Activated T-cell treated with anti-CD3 and anti-CD28 coated beads, Interleukin-2, amount 50 U/mL, for 4 hours (primary cell): ENCODE measurements at regions not wholly inside any gene's neighbourhood (a gene's known extent, or its start where the extent isn't known, plus 50 kb on each side); places are given as distances from the start of the nearest gene placed in this dataset.
"Not testable (repeated sequence)": the region's sequence is repeated elsewhere in the genome, so short reads cannot be mapped to it uniquely, and the experiment has no call there.

ENCODE experiments used
- ATAC-seq, 2 donors: fragments of 200-7000 bp; cut with Tn5 transposase; one replicate each; pipeline ENCODE4 v1.10.0; 2021
- DNase-seq: peaks from one replicate; pipeline ENCODE4 v3.0.0-alpha.2; 2020
- H3K27me3 Mint-ChIP-seq: one replicate; pipeline ENCODE4 v1.8.0; 2021; ENCODE audit warnings: low read depth, mixed read lengths
- H3K36me3 Mint-ChIP-seq: one replicate; pipeline ENCODE4 v1.8.0; 2022; ENCODE audit warnings: mixed read lengths; ENCODE audit not compliant: insufficient read depth
- H3K4me1 Mint-ChIP-seq: one replicate; pipeline ENCODE4 v1.8.0; 2021; ENCODE audit warnings: low read depth, mixed read lengths
- H3K4me3 Mint-ChIP-seq: one replicate; pipeline ENCODE4 v1.8.0; 2021; ENCODE audit warnings: mild to moderate bottlenecking, moderate library complexity, mixed read lengths
- H3K9me3 Mint-ChIP-seq: one replicate; pipeline ENCODE4 v1.8.0; 2021; ENCODE audit warnings: mixed read lengths

- H3K27me3 Mint-ChIP-seq: no peaks in the 10 kb centered on the region
- no peak for ATAC-seq
- H3K4me3 Mint-ChIP-seq: no peak overlapping the region
- DNase-seq: no peak
- no peaks in the 10 kb centered on the region for H3K36me3 Mint-ChIP-seq
- no peaks in the 10 kb centered on the region for H3K4me1 Mint-ChIP-seq
- H3K9me3 Mint-ChIP-seq: peaks cover 10% of the 10 kb centered on the region
Observed at GRCh38 chr12:126248871-126249403, 1183.7 kb downstream of the AACS start.

- ATAC-seq: no peak
- Mint-ChIP-seq H3K36me3 (no peaks in the 10 kb centered on the region), H3K4me3 (no peak overlapping the region), H3K27me3 (no peaks in the 10 kb centered on the region), H3K4me1 (no peaks in the 10 kb centered on the region), H3K9me3 (no peaks in the 10 kb centered on the region)
- no peak for DNase-seq
Observed at GRCh38 chr12:126258190-126258589, 1193.0 kb downstream of the AACS start.

- no peaks in the 10 kb centered on the region for H3K4me1 Mint-ChIP-seq
- no peaks in the 10 kb centered on the region for H3K27me3 Mint-ChIP-seq
- H3K4me3 Mint-ChIP-seq: no peak overlapping the region
- H3K9me3 Mint-ChIP-seq: peaks cover 4% of the 10 kb centered on the region
- H3K36me3 Mint-ChIP-seq: no peaks in the 10 kb centered on the region
- ATAC-seq (no peak), DNase-seq (no peak)
Observed at GRCh38 chr12:126262829-126263228, 1197.6 kb downstream of the AACS start.

- no peaks in the 10 kb centered on the region for H3K27me3 Mint-ChIP-seq
- no peak for DNase-seq
- no peaks in the 10 kb centered on the region for H3K4me1 Mint-ChIP-seq
- no peaks in the 10 kb centered on the region for H3K36me3 Mint-ChIP-seq
- peaks cover 4% of the 10 kb centered on the region for H3K9me3 Mint-ChIP-seq
- no peak for ATAC-seq
- no peak overlapping the region for H3K4me3 Mint-ChIP-seq
Observed at GRCh38 chr12:126268222-126268621, 1203.0 kb downstream of the AACS start.

- no peak overlapping the region for H3K4me3 Mint-ChIP-seq
- H3K36me3 Mint-ChIP-seq: no peaks in the 10 kb centered on the region
- H3K4me1 Mint-ChIP-seq: no peaks in the 10 kb centered on the region
- ATAC-seq: no peak
- no peaks in the 10 kb centered on the region for H3K27me3 Mint-ChIP-seq
- H3K9me3 Mint-ChIP-seq: peaks cover 4% of the 10 kb centered on the region
- DNase-seq: no peak
Observed at GRCh38 chr12:126271159-126271558, 1205.9 kb downstream of the AACS start.

- no peaks in the 10 kb centered on the region for H3K27me3 Mint-ChIP-seq
- DNase-seq: no peak
- no peaks in the 10 kb centered on the region for H3K36me3 Mint-ChIP-seq
- no peak for ATAC-seq
- no peak overlapping the region for H3K4me3 Mint-ChIP-seq
- H3K9me3 Mint-ChIP-seq: peaks cover 10% of the 10 kb centered on the region
- no peaks in the 10 kb centered on the region for H3K4me1 Mint-ChIP-seq
Observed at GRCh38 chr12:126282691-126283090, 1217.5 kb downstream of the AACS start.

GRCh38 chr12:126286203-126286602 is 1221.0 kb downstream of the AACS start:
- no peaks in the 10 kb centered on the region for H3K36me3 Mint-ChIP-seq
- H3K27me3 Mint-ChIP-seq: no peaks in the 10 kb centered on the region
- H3K4me3 Mint-ChIP-seq: no peak overlapping the region
- DNase-seq (no peak), ATAC-seq (no peak)
- H3K9me3 Mint-ChIP-seq: peaks cover 14% of the 10 kb centered on the region
- no peaks in the 10 kb centered on the region for H3K4me1 Mint-ChIP-seq

- Mint-ChIP-seq H3K4me3 (no peak overlapping the region), H3K9me3 (peaks cover 15% of the 10 kb centered on the region), H3K27me3 (no peaks in the 10 kb centered on the region), H3K4me1 (no peaks in the 10 kb centered on the region), H3K36me3 (no peaks in the 10 kb centered on the region)
- ATAC-seq (no peak), DNase-seq (no peak)
Observed at GRCh38 chr12:126290456-126290855, 1225.2 kb downstream of the AACS start.

- H3K4me1 Mint-ChIP-seq, H3K36me3 Mint-ChIP-seq, ATAC-seq, H3K27me3 Mint-ChIP-seq, DNase-seq, H3K4me3 Mint-ChIP-seq: not testable (repeated sequence)
- peaks cover 11% of the 10 kb centered on the region for H3K9me3 Mint-ChIP-seq
Observed at GRCh38 chr12:126291987-126292386, 1226.8 kb downstream of the AACS start.

GRCh38 chr12:126295652-126296051 is 1230.4 kb downstream of the AACS start:
- Mint-ChIP-seq H3K36me3 (no peaks in the 10 kb centered on the region), H3K9me3 (peaks cover 4% of the 10 kb centered on the region), H3K27me3 (no peaks in the 10 kb centered on the region), H3K4me3 (no peak overlapping the region), H3K4me1 (no peaks in the 10 kb centered on the region)
- ATAC-seq (no peak), DNase-seq (no peak)

GRCh38 chr12:126309278-126309677 is 1244.0 kb downstream of the AACS start:
- no peaks in the 10 kb centered on the region for H3K27me3 Mint-ChIP-seq

GRCh38 chr12:126312457-126312856 is 1247.2 kb downstream of the AACS start:
- DNase-seq (no peak), ATAC-seq (no peak)
- H3K9me3 Mint-ChIP-seq: peaks cover 5% of the 10 kb centered on the region
- H3K36me3 Mint-ChIP-seq: no peaks in the 10 kb centered on the region
- no peaks in the 10 kb centered on the region for H3K27me3 Mint-ChIP-seq
- H3K4me1 Mint-ChIP-seq: no peaks in the 10 kb centered on the region
- H3K4me3 Mint-ChIP-seq: no peak overlapping the region

More at GRCh38 chr12:126309278-126309677, 1244.0 kb downstream of the AACS start:
- ATAC-seq (no peak), DNase-seq (no peak)
- Mint-ChIP-seq H3K36me3 (no peaks in the 10 kb centered on the region), H3K9me3 (peaks cover 8% of the 10 kb centered on the region), H3K4me3 (no peak overlapping the region), H3K4me1 (no peaks in the 10 kb centered on the region)

GRCh38 chr12:126316411-126316810 is 1251.2 kb downstream of the AACS start:
- H3K36me3 Mint-ChIP-seq: no peaks in the 10 kb centered on the region
- ATAC-seq (no peak), DNase-seq (no peak)
- no peaks in the 10 kb centered on the region for H3K27me3 Mint-ChIP-seq
- H3K4me1 Mint-ChIP-seq: no peaks in the 10 kb centered on the region
- no peak overlapping the region for H3K4me3 Mint-ChIP-seq
- peaks cover 5% of the 10 kb centered on the region for H3K9me3 Mint-ChIP-seq

- DNase-seq (no peak), ATAC-seq (no peak)
- H3K27me3 Mint-ChIP-seq: no peaks in the 10 kb centered on the region
- no peak overlapping the region for H3K4me3 Mint-ChIP-seq
- peaks cover 4% of the 10 kb centered on the region for H3K9me3 Mint-ChIP-seq
- no peaks in the 10 kb centered on the region for H3K36me3 Mint-ChIP-seq
- no peaks in the 10 kb centered on the region for H3K4me1 Mint-ChIP-seq
Observed at GRCh38 chr12:126337556-126338441, 1272.6 kb downstream of the AACS start.

GRCh38 chr12:126342866-126343265 is 1277.6 kb downstream of the AACS start:
- ATAC-seq: no peak

More at GRCh38 chr12:126342866-126343265, 1277.6 kb downstream of the AACS start:
- Mint-ChIP-seq H3K4me3 (no peak overlapping the region), H3K9me3 (peaks cover 4% of the 10 kb centered on the region), H3K36me3 (no peaks in the 10 kb centered on the region), H3K4me1 (no peaks in the 10 kb centered on the region), H3K27me3 (no peaks in the 10 kb centered on the region)
- DNase-seq: no peak
